Activated CD8-positive, alpha-beta memory T cell treated with anti-CD3 and anti-CD28 coated beads, Interleukin-2, amount 10 ng/mL, durations not matched to agents 7 days and 5 days (primary cell): ENCODE measurements at regions not wholly inside any gene's neighbourhood (a gene's known extent, or its start where the extent isn't known, plus 50 kb on each side); places are given as distances from the start of the nearest gene placed in this dataset.

Source experiments
- ATAC-seq: fragments of 150-1000 bp; cut with Tn5 transposase; one replicate; pipeline ENCODE4 v1.10.0; 2021; ENCODE audit warnings: moderate library complexity
- CTCF ChIA-PET: fragments of 350-600 bp; sonication (Branson Sonifier 250); formaldehyde crosslinking; loops from one replicate; lab custom pipeline; 2021; ENCODE audit warnings: antibody characterized with exemption; lab: Charles Lee
- DNase-seq: peaks from one replicate; pipeline ENCODE4 v3.0.0-alpha.2; 2020
- H3K27ac Mint-ChIP-seq: one replicate; pipeline ENCODE4 v1.8.0; 2021; ENCODE audit warnings: mild to moderate bottlenecking, mixed read lengths
- H3K27me3 Mint-ChIP-seq: one replicate; pipeline ENCODE4 v1.8.0; 2021; ENCODE audit warnings: mixed read lengths
- H3K36me3 Mint-ChIP-seq: one replicate; pipeline ENCODE4 v1.8.0; 2021; ENCODE audit warnings: mild to moderate bottlenecking, mixed read lengths
- H3K4me1 Mint-ChIP-seq: one replicate; pipeline ENCODE4 v1.8.0; 2021; ENCODE audit warnings: mixed read lengths
- H3K4me3 Mint-ChIP-seq: one replicate; pipeline ENCODE4 v1.8.0; 2021; ENCODE audit warnings: mild to moderate bottlenecking, moderate library complexity, mixed read lengths
- H3K9me3 Mint-ChIP-seq: one replicate; pipeline ENCODE4 v1.8.0; 2022; ENCODE audit warnings: low read depth, mixed read lengths

GRCh38 chr4:165626316-165626715 lies 246.7 kb upstream of the TLL1 start:
- H3K27ac Mint-ChIP-seq, result no peak overlapping the region
- H3K4me3 Mint-ChIP-seq, result no peak overlapping the region
- no peaks in the 10 kb centered on the region for H3K27me3 Mint-ChIP-seq
- CTCF ChIA-PET, result no interaction called here
- no peaks in the 10 kb centered on the region for H3K4me1 Mint-ChIP-seq
- DNase-seq (no peak), ATAC-seq (no peak)
- H3K9me3 Mint-ChIP-seq, result no peaks in the 10 kb centered on the region
- H3K36me3 Mint-ChIP-seq, result no peaks in the 10 kb centered on the region

DNA sequence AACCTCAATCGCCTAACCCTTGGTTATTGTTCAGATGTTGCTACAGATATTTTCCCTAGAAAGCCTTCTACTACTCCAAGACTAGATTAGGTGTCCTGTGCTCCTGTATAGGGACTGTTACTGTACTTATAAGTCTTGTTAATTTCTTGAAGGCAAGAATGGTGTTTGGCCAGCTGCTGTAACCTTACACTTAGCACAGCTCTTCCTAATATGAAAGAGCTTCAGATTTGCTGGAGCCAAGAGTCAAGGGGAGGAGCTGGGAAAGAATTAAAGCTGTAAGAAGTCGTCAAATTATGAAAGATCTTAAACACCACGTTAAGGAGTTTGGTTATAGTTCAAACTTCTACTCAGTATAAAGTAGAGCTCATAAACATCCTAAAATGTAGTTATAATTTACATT lies 245.9 kb upstream of the TLL1 start:
- Mint-ChIP-seq H3K27me3 (no peaks in the 10 kb centered on the region), H3K9me3 (no peaks in the 10 kb centered on the region), H3K4me3 (no peak overlapping the region), H3K36me3 (no peaks in the 10 kb centered on the region), H3K27ac (no peak overlapping the region), H3K4me1 (no peaks in the 10 kb centered on the region)
- CTCF ChIA-PET, result no interaction called here
- DNase-seq, result no peak
- no peak for ATAC-seq

GRCh38 chr4:165627548-165627947 lies 245.5 kb upstream of the TLL1 start:
- ATAC-seq, result no peak

DNA sequence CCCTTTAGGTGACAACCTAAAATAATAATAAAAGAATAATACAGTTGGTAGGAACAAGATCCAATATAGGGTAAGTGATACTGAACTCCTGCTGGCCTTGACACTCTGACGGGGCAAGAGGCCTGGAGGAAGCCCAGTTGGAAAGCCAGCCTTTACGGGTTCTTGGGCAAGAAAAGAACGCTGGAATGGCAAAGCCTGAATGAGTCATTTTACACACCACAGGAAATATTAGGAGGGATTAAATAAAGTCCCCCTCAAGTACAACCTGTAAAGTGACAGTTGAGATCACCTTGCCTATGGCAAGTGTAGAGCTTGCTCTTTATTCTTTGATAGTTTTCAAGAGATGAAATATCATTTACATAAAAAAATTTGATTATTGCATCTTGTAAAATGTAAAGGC lies 244.5 kb upstream of the TLL1 start:
- Mint-ChIP-seq H3K27me3 (no peaks in the 10 kb centered on the region), H3K4me1 (no peaks in the 10 kb centered on the region), H3K27ac (no peak overlapping the region), H3K9me3 (no peaks in the 10 kb centered on the region), H3K36me3 (no peaks in the 10 kb centered on the region), H3K4me3 (no peak overlapping the region)
- ATAC-seq (no peak), DNase-seq (no peak)
- CTCF ChIA-PET, result no interaction called here

More at GRCh38 chr4:165627548-165627947, 245.5 kb upstream of the TLL1 start:
- Mint-ChIP-seq H3K27ac (no peak overlapping the region), H3K4me1 (no peaks in the 10 kb centered on the region), H3K4me3 (no peak overlapping the region), H3K27me3 (no peaks in the 10 kb centered on the region), H3K9me3 (no peaks in the 10 kb centered on the region), H3K36me3 (no peaks in the 10 kb centered on the region)
- CTCF ChIA-PET, result no interaction called here
- no peak for DNase-seq

DNA sequence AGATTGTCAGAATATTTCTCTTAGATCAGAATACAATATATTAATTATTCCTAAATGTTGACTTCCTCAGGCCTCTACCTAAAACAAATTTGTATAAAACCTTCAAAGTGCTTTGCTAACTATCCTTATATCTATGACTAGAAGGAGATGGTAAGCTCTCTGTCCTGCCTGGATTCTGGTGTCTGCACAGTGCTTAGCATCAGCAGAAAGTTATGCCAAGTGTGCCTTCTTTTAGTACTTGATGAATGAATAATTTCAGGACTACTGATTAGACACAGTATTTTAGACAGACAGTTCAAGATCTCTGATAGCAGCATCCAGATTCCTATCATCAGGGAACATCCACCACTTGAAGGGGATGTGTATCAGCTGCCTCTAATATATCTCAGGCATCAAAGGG lies 242.4 kb upstream of the TLL1 start:
- no peak overlapping the region for H3K4me3 Mint-ChIP-seq
- H3K9me3 Mint-ChIP-seq, result no peaks in the 10 kb centered on the region
- CTCF ChIA-PET, result no interaction called here
- H3K36me3 Mint-ChIP-seq, result no peaks in the 10 kb centered on the region
- no peak overlapping the region for H3K27ac Mint-ChIP-seq
- DNase-seq, result no peak
- no peaks in the 10 kb centered on the region for H3K4me1 Mint-ChIP-seq
- H3K27me3 Mint-ChIP-seq, result no peaks in the 10 kb centered on the region
- ATAC-seq, result no peak

DNA sequence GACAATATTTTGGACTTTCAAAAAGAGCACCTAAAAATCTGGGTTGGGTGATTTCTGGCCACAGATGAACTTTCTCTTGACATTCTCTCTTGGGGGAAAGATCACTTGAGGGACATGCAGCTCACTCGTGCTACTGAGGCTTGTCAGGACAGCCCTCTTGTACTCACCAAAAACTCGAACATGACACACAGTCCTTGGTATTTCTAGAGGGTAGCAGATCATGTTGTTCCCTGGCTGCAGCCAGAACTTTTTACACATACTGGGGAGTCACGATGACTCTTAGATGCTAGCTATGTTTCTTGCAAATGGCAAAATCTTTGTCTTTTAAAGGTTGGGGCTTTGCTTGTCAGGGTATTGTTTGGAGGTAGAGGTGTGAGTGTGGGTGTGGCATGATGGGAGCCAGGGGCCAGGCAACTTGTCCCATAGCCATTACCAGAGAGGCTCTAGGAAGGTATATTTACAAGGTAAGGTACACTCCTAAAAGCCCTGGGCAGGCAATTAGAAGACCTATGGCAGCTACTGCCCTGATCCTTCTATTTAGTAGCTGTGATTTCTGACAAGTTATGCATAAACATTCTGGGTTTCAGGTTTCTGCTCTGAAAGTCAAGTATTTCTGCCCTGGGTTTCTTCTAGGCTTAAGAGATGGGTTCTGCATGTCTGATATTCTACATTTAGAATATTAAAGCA lies 241.7 kb upstream of the TLL1 start:
- ATAC-seq, result no peak
- H3K27ac Mint-ChIP-seq, result no peak overlapping the region
- no peaks in the 10 kb centered on the region for H3K36me3 Mint-ChIP-seq
- DNase-seq, result no peak
- H3K9me3 Mint-ChIP-seq, result no peaks in the 10 kb centered on the region
- no peak overlapping the region for H3K4me3 Mint-ChIP-seq
- CTCF ChIA-PET, result no interaction called here
- no peaks in the 10 kb centered on the region for H3K27me3 Mint-ChIP-seq
- H3K4me1 Mint-ChIP-seq, result no peaks in the 10 kb centered on the region

- H3K27ac Mint-ChIP-seq, result no peak overlapping the region
- no peaks in the 10 kb centered on the region for H3K9me3 Mint-ChIP-seq
- CTCF ChIA-PET, result no interaction called here
- H3K36me3 Mint-ChIP-seq, result no peaks in the 10 kb centered on the region
- no peaks in the 10 kb centered on the region for H3K27me3 Mint-ChIP-seq
- ATAC-seq, result no peak
- no peaks in the 10 kb centered on the region for H3K4me1 Mint-ChIP-seq
- no peak for DNase-seq
- no peak overlapping the region for H3K4me3 Mint-ChIP-seq
Measured at GRCh38 chr4:165631912-165632311, 241.1 kb upstream of the TLL1 start.

DNA sequence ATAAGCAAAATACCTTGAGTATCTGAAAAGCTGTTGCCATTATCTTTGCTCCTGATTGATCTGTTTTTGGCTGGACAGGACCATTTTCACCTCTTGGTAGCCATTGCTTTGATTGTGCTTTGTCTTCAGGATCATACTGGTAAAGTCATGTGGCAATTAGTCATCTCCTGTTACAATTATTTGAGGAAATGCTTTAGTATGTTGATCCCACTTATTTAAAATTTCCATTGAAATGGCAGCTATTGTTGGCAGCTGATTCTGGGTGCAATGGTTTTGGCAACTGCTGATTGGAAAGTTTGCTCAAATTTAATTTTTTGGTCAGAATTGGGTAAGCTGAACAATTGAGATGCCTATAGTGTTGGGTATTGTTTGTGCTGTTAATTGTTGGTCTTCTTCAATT lies 238.3 kb upstream of the TLL1 start:
- no peak overlapping the region for H3K27ac Mint-ChIP-seq
- H3K36me3 Mint-ChIP-seq, result no peaks in the 10 kb centered on the region
- no peaks in the 10 kb centered on the region for H3K27me3 Mint-ChIP-seq
- no peak overlapping the region for H3K4me3 Mint-ChIP-seq
- no peaks in the 10 kb centered on the region for H3K4me1 Mint-ChIP-seq
- no peaks in the 10 kb centered on the region for H3K9me3 Mint-ChIP-seq
- ATAC-seq, result no peak
- CTCF ChIA-PET, result no interaction called here
- no peak for DNase-seq

DNA sequence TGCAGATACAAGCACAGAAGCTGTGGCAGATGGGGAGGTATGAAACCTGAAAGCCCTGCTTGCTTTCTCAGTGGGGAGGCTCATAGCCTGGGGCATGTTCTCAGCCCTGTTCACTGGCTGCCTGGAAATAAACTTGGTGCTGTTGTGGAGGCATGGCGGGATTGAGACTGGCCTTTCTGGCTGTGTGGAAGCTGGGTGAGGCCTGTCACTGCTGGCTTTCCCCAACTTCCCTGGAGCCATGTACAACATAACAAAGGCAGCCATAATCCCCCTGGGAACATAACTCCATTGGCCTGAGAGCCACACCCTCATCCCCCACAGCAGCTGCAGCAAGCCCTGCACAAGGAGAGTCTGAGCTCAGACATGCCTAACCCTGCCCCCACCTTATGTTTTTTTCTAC lies 237.7 kb upstream of the TLL1 start:
- H3K27me3 Mint-ChIP-seq, result no peaks in the 10 kb centered on the region
- no peaks in the 10 kb centered on the region for H3K4me1 Mint-ChIP-seq
- ATAC-seq (no peak), DNase-seq (no peak)
- no peak overlapping the region for H3K4me3 Mint-ChIP-seq
- CTCF ChIA-PET, result no interaction called here
- H3K9me3 Mint-ChIP-seq, result no peaks in the 10 kb centered on the region
- H3K36me3 Mint-ChIP-seq, result no peaks in the 10 kb centered on the region
- H3K27ac Mint-ChIP-seq, result no peak overlapping the region

DNA sequence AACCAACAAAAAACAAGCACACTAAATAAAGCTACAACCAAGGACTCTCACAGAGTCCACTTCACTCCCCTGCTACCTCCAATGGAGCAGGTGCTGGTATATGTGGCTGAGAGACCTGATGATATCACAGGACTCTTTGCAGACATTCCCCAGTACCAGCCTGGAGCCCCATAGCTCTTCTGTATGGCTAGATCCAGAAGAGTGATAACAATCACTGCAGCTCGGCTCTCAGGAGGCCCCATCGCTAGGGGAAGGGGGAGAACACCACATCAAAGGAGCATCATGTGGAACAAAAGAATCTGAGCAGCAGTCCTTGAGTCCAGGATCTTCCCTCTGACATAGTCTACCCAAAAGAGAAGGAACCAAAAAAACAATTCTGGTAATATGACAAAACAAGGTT lies 237.1 kb upstream of the TLL1 start:
- Mint-ChIP-seq H3K4me3 (no peak overlapping the region), H3K4me1 (no peaks in the 10 kb centered on the region), H3K27me3 (no peaks in the 10 kb centered on the region), H3K9me3 (no peaks in the 10 kb centered on the region), H3K27ac (no peak overlapping the region), H3K36me3 (no peaks in the 10 kb centered on the region)
- DNase-seq, result no peak
- CTCF ChIA-PET, result interaction anchor here (0.8 to 1.1 kb wide), 2 partner anchors 12 to 13 kb away, joined by 3 read pairs; no protein-coding TSS in a partner anchor
- ATAC-seq, result no peak

DNA sequence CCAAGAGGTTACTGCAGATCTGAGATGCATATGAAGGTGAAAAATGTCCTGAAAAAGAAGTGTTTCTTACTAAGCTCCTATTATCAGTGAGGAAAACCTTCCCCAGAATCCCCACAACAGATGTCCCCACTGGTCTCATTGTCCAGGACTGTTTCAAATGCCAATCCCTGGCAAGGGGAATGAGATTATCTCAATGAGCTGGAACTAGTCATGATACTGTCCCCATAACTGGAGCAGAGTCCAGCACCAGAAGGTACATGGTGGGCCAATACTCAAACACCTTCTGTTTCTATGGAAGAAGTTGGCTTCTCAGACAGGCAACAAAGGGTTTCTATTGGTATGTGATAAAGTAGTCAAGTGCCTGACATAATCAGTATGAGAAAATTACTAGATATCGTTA lies 221.1 kb upstream of the TLL1 start:
- ATAC-seq (no peak), DNase-seq (no peak)
- H3K27me3 Mint-ChIP-seq, result no peaks in the 10 kb centered on the region
- no peaks in the 10 kb centered on the region for H3K9me3 Mint-ChIP-seq
- H3K4me1 Mint-ChIP-seq, result no peaks in the 10 kb centered on the region
- no peaks in the 10 kb centered on the region for H3K36me3 Mint-ChIP-seq
- CTCF ChIA-PET, result no interaction called here
- H3K4me3 Mint-ChIP-seq, result no peak overlapping the region
- H3K27ac Mint-ChIP-seq, result no peak overlapping the region

DNA sequence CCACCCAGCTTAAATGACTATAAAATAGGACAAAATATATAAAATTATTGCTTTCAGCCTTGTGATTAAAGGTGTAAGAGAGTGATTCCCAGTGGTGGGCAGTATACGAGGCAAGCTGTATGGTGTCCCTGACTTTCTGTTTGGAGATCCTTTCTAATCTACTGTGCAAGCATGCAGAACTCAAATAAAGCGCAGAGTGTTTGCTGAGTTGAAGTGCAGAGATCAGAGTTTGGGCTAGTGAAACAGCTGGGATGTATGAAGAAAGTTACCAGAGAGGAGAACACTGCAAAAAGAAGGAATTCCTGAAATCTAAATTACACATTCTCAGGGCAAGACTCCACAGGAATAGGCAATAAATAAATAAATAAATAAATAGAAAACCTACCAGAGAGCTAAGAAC lies 218.5 kb upstream of the TLL1 start:
- no peak for DNase-seq
- Mint-ChIP-seq H3K9me3 (no peaks in the 10 kb centered on the region), H3K27me3 (no peaks in the 10 kb centered on the region), H3K36me3 (no peaks in the 10 kb centered on the region), H3K4me1 (no peaks in the 10 kb centered on the region), H3K27ac (no peak overlapping the region), H3K4me3 (no peak overlapping the region)
- CTCF ChIA-PET, result no interaction called here
- no peak for ATAC-seq

DNA sequence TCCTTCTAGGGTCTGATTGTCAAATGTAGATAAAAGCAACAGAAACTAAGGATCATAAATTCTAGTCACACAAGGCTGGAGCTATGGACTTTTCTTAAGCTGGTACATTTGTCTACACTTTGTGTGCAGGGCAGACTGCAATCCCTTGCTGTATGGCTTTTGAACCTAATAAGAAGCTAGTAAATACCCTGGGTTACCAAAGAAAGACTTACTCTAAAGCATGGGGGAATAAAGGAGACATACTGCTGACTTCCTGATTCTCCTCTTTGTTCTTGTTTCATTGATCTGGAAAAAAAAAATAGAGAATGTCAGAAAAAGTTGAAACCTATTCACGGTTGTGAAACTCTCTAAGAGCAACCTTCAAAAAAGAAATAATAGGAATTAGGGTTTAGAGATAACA lies 216.6 kb upstream of the TLL1 start:
- Mint-ChIP-seq H3K36me3 (no peaks in the 10 kb centered on the region), H3K4me1 (no peaks in the 10 kb centered on the region), H3K4me3 (no peak overlapping the region), H3K27me3 (no peaks in the 10 kb centered on the region), H3K27ac (no peak overlapping the region), H3K9me3 (no peaks in the 10 kb centered on the region)
- ATAC-seq (no peak), DNase-seq (no peak)
- CTCF ChIA-PET, result no interaction called here

DNA sequence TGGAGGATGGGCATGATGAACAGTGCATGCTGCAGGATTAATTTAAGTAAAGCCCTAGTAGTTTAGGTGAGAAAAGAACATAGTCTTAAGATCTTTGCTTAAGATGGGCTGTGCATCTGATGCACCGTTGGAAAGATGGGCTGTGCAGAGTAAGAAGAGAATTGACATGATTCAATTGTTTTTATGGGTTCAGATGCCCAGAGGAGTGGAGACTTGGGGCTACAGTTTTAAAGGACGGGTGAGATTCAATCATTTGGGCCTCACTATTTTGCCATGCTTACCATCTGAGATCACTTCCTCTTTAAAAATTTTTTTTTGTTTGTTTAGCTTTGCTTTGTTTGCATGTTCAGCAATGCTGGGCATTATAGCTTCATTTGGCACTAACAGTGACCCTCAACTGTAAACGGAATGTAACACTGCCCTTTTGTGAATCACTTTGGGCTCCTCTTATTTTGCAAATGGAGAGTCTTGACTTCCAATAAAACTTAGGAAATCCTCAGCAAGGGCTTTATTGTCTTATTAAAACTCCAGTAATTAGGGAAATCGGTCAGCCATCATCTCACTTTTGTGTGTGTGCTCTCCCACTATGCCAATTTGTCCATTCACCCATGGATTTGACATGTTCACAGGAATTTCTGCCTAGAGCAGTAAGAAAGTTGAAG lies 216.1 kb upstream of the TLL1 start:
- Mint-ChIP-seq H3K9me3 (no peaks in the 10 kb centered on the region), H3K27me3 (no peaks in the 10 kb centered on the region), H3K4me3 (no peak overlapping the region), H3K36me3 (no peaks in the 10 kb centered on the region), H3K4me1 (no peaks in the 10 kb centered on the region), H3K27ac (no peak overlapping the region)
- DNase-seq (no peak), ATAC-seq (no peak)
- CTCF ChIA-PET, result no interaction called here
